HG03571 (cell line): ENCODE measurements at regions not wholly inside any gene's neighbourhood (a gene's known extent, or its start where the extent isn't known, plus 50 kb on each side); places are given as distances from the start of the nearest gene placed in this dataset.

Source experiments
- ATAC-seq: cut with Tn5 transposase; IDR thresholded peaks from one replicate; pipeline ENCODE4 v1.9.1; 2021; ENCODE audit not compliant: unreplicated experiment

- ATAC-seq, result no peak
These were observed 715.7 kb upstream of the SOX9 start for GRCh38 chr17:71405101-71405500.

DNA sequence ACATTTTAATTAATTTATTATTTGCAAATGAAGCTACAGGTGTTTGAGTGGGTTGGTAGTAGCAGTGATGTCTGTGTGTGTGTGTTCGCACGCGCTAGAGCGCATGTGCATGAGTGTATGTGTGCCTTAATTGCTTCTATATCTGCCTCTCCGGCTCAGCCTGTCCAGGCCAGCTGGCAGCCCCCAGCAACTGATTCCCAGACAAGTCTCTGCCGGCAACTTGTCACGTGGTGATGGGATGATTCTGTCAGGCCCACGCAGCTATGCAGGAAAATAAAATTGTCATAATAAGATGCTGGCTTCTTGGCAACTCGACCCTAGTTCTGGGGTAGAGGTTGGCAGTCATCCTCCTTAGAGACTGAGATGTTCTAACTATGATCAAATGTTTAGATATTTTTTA lies 712.8 kb upstream of the SOX9 start:
- ATAC-seq, result no peak

DNA sequence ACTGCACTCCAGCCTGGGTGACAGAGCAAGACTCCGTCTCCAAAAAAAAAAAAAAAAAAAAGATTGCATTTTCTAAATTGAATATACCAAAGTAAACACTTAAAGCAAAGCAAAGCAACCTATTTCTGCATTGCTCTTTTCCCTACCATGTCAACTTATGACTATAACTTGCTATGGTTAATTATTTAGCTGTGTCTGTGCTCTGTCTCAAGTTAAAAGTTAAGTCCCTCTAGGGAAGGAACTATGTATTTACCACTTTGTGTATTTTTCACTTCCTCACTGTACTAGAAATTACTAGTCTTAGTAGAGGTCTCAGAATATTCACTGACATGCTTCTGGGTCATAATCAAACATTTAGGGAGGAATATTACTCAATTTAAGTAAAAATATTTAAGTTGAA lies 711.7 kb upstream of the SOX9 start:
- ATAC-seq, result no peak

DNA sequence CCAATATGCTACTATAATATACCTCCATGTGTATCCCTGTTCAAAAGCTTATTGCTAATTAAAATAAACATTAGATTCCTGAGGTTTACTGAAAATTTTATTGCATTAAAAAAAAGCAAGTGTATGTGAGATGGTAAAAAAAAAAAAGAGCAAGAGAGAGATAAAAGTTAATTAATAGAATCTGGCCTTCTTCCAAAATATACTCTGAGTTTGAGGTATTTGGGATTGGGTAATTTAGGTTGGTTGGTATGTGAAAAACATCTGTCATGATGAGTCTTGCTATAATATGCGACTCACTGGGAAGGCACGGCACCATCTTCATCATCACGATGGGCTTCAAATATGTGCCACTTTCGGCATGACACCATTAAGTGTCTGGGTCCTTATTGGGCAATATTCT lies 711.1 kb upstream of the SOX9 start:
- ATAC-seq, result no peak

DNA sequence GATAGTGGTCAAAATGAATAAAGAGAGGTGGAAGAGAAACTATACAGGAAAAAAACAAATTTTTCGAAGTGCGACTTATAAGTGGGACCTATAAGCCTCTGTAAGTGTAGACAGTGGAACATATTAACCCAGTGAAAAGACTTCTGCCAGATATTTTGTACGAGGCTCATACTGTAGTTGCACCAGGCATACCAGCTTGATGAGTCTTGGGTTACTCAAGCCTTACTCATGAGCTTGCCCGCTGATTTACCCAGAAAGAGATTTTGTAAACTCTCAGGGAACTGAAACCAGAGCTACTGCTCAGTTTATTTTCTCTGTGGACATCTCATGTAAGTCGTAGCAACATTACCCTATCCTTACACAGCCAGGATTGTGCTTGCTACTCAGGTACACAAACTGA lies 708.0 kb upstream of the SOX9 start:
- no peak for ATAC-seq

DNA sequence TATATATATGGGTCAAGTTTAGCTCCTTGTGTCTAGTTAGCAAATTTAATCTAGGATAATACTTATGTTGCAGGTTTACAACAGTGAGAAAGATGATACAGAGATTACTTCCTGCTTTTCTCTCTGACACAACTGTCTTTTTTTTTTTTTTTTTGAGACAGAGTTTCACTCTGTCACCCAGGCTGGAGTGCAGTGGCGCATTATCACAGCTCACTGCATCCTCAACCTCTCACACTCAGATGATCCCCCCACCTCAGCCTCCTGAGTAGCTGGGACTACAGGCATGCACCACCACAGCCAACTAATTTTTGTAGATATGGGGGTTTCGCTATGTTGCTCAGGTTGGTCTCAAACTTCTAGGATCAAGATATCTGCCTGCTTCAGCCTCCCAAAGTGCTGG lies 706.9 kb upstream of the SOX9 start:
- ATAC-seq, result no peak

DNA sequence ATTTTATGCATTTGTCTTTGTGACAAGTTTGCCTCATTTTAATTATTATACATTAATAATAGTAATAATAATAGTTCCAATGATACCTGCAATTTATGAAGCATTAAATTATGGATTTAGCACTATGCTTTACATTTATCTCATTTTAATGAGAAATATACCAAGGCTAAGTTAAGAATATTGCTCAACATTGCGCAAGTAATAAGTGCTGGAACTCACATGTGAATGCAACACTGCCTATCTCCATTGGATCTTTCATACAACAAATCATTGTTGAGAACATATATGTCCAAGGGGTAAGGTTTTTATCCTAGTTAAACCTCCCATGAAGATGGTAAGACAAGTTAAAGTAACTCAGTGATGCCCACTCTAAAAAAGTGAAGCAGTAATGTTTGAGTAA lies 703.7 kb upstream of the SOX9 start:
- no peak for ATAC-seq

DNA sequence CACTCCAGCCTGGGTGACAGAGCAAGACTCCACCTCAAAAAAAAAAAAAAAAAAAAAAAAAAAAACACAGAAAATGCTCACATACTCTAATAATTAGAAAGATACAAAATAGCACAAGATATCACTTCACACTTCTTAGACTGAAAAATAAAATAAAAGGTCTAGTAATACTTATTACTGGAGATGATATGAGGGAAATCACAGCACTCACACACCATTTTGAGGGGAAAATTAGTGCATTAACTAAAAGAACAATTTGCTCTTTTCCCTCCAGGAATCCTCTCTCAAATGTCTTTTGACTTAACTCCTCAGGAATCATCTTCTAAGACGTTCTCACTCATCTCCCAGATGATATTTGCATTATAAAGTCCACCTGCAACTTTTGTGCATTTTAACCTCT lies 697.9 kb upstream of the SOX9 start:
- no peak for ATAC-seq

GRCh38 chr17:71423871-71424546 lies 696.8 kb upstream of the SOX9 start:
- ATAC-seq, result no peak

DNA sequence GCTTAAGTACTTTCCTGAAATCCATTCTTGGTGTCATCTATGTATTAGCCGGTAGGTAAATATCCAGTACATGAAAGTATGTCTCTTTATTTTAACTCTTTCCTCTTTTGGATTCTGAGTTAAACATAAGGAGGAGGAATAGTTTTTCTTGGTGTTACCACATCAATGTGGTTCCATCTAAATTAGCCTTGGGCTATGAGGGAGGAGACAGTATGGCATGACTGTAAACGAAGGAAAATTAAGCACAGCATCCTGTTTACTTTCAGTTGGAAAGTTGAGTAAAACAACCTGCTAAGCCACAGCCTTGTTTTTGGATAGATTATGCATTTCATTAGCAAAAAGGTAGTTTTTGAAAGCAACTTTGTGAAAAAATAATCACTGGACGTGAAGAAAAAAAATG lies 693.0 kb upstream of the SOX9 start:
- ATAC-seq, result no peak

- no peak for ATAC-seq
These were observed 691.9 kb upstream of the SOX9 start for GRCh38 chr17:71428897-71429296.

DNA sequence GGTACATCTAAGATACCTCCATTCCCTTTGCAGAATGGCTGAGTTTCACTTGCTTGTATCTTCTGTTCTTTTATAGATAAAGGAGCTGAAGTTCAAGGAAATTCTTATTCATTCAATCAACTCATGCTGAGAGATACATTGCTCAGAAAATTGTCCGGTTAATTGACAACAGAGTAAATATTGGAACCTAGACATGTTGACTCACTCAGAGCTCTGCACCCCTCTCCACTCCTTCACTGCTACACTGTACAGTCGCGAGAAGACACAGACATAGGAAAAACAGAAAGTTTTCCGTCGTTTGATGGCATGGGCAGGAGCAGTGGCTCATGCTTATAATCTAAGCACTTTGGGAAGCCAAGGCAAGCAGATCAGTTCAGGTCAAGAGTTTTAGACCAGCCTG lies 690.5 kb upstream of the SOX9 start:
- no peak for ATAC-seq

DNA sequence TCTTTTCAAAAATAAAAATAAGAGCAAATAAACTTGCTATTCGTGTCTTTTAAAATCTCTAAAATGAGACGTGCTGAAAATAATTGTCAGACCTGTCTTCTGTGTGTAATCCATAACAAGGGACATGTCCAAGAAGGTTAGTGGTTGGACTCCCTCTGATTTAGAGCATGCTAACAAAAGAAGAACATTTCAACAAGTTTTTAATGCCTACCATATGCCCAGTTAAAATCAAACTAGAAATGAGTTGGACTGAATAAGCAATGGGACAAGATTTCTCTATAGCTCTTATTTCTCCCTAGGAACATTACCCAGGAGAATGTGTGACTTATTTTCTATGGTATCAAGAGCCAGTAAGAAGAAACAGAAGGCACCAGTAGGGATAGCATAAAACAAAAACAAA lies 689.7 kb upstream of the SOX9 start:
- no peak for ATAC-seq

GRCh38 chr17:71432378-71433315 lies 688.2 kb upstream of the SOX9 start:
- no peak for ATAC-seq

GRCh38 chr17:71434716-71435115 lies 686.1 kb upstream of the SOX9 start:
- no peak for ATAC-seq

GRCh38 chr17:71436479-71436878 lies 684.3 kb upstream of the SOX9 start:
- no peak for ATAC-seq

- no peak for ATAC-seq
These were observed 683.7 kb upstream of the SOX9 start for GRCh38 chr17:71437166-71437565.

- no peak for ATAC-seq
These were observed 682.1 kb upstream of the SOX9 start for GRCh38 chr17:71438631-71439146.

GRCh38 chr17:71440513-71440912 lies 680.3 kb upstream of the SOX9 start:
- no peak for ATAC-seq

- no peak for ATAC-seq
These were observed 679.7 kb upstream of the SOX9 start for GRCh38 chr17:71441098-71441497.

GRCh38 chr17:71444078-71444477 lies 676.7 kb upstream of the SOX9 start:
- ATAC-seq, result no peak
